WTC11 (cell line): ENCODE measurements at regions not wholly inside any gene's neighbourhood (a gene's known extent, or its start where the extent isn't known, plus 50 kb on each side); places are given as distances from the start of the nearest gene placed in this dataset.

Experiments
- ATAC-seq: fragments of 200-7000 bp; cut with Tn5 transposase; 2 replicates; pipeline ENCODE4 v1.10.0; 2021; ENCODE audit warnings: mild to moderate bottlenecking, moderate library complexity
- CTCF ChIA-PET: fragments of 300-600 bp; sonication (Branson Sonifier 250); formaldehyde crosslinking; loops from one replicate; lab custom pipeline; 2021; ENCODE audit warnings: antibody characterized with exemption; lab: Charles Lee
- POLR2A ChIA-PET: fragments of 350-600 bp; sonication (Branson Sonifier 250); formaldehyde crosslinking; loops from one replicate; lab custom pipeline; 2021; ENCODE audit warnings: antibody characterized with exemption; lab: Charles Lee
- DNase-seq: peaks from one replicate; pipeline ENCODE4 v3.0.0; 2021; ENCODE audit warnings: low spot score
- H3K27ac Mint-ChIP-seq: 2 replicates; pipeline ENCODE4 v1.8.0; 2021; ENCODE audit warnings: mixed read lengths
- H3K27me3 Mint-ChIP-seq: 2 replicates; pipeline ENCODE4 v1.8.0; 2021; ENCODE audit warnings: low read depth, mild to moderate bottlenecking, moderate library complexity, mixed read lengths
- H3K36me3 Mint-ChIP-seq: 2 replicates; pipeline ENCODE4 v1.8.0; 2021; ENCODE audit warnings: mixed read lengths
- H3K4me1 Mint-ChIP-seq: 2 replicates; pipeline ENCODE4 v1.8.0; 2022; ENCODE audit warnings: mixed read lengths
- H3K4me3 Mint-ChIP-seq: 2 replicates; pipeline ENCODE4 v1.8.0; 2021; ENCODE audit warnings: mild to moderate bottlenecking, moderate library complexity, mixed read lengths
- H3K9me3 Mint-ChIP-seq: 2 replicates; pipeline ENCODE4 v1.8.0; 2021; ENCODE audit warnings: mixed read lengths
- ARID4B ChIP-seq: sonication (generic); formaldehyde crosslinking; IDR thresholded peaks from 2 replicates; pipeline ENCODE4 v1.8.0; 2023; ENCODE audit warnings: missing genetic modification reagents, mild to moderate bottlenecking, borderline replicate concordance
- ATF3 ChIP-seq: sonication (generic); formaldehyde crosslinking; conservative IDR thresholded peaks from 2 replicates; pipeline ENCODE4 v1.8.1; 2022; ENCODE audit warnings: mild to moderate bottlenecking, missing genetic modification reagents
- E2F4 ChIP-seq: sonication (generic); formaldehyde crosslinking; IDR thresholded peaks from 2 replicates; pipeline ENCODE4 v1.8.1; 2022; ENCODE audit warnings: low read depth, mild to moderate bottlenecking, moderate library complexity, missing genetic modification reagents, borderline replicate concordance
- HMGA2 ChIP-seq: fragments of 250-450 bp; sonication (Bioruptor Pico); IDR thresholded peaks from 2 replicates; pipeline ENCODE4 v1.4.0; 2021; ENCODE audit warnings: mild to moderate bottlenecking, moderate library complexity
- JUN ChIP-seq: sonication (generic); formaldehyde crosslinking; IDR thresholded peaks from 2 replicates; pipeline ENCODE4 v1.8.0; 2023; ENCODE audit warnings: mild to moderate bottlenecking, missing genetic modification reagents
- MAX ChIP-seq: sonication (generic); formaldehyde crosslinking; IDR thresholded peaks from 2 replicates; pipeline ENCODE4 v1.8.0; 2022; ENCODE audit warnings: mild to moderate bottlenecking, missing genetic modification reagents
- NR1H2 ChIP-seq: sonication (generic); formaldehyde crosslinking; IDR thresholded peaks from 2 replicates; pipeline ENCODE4 v1.9.0; 2021; ENCODE audit warnings: mild to moderate bottlenecking, moderate library complexity, missing genetic modification reagents
- NR3C1 ChIP-seq: sonication (generic); formaldehyde crosslinking; conservative IDR thresholded peaks from 2 replicates; pipeline ENCODE4 v1.8.1; 2023; ENCODE audit warnings: low read depth, mild to moderate bottlenecking, missing genetic modification reagents
- RORB ChIP-seq: fragments of 250-450 bp; sonication (Bioruptor Pico); IDR thresholded peaks from 2 replicates; pipeline ENCODE4 v1.9.0; 2021; ENCODE audit warnings: mild to moderate bottlenecking
- ZNF138 ChIP-seq: sonication (generic); formaldehyde crosslinking; conservative IDR thresholded peaks from 2 replicates; pipeline ENCODE4 v1.8.1; 2022; ENCODE audit warnings: mild to moderate bottlenecking, moderate library complexity, missing genetic modification reagents
- ZNF532 ChIP-seq: fragments of 250-450 bp; sonication (Bioruptor Pico); IDR thresholded peaks from 2 replicates; pipeline ENCODE4 v1.9.0; 2021; ENCODE audit warnings: mild to moderate bottlenecking, borderline replicate concordance
- ZNF671 ChIP-seq: fragments of 250-450 bp; sonication (Bioruptor Pico); IDR thresholded peaks from 2 replicates; pipeline ENCODE4 v1.8.0; 2021; ENCODE audit warnings: mild to moderate bottlenecking
- TF ChIP-seq, protein P1 (sequence below): sonication (generic); formaldehyde crosslinking; IDR thresholded peaks from 2 replicates; pipeline ENCODE4 v1.8.1; 2023; ENCODE audit warnings: mild to moderate bottlenecking, missing genetic modification reagents, moderate library complexity

GRCh38 chrX:122133478-122133877 lies 1050.6 kb upstream of the GRIA3 start:
- peaks cover 15% of the 10 kb centered on the region for H3K36me3 Mint-ChIP-seq
- H3K27me3 Mint-ChIP-seq = no peaks in the 10 kb centered on the region

GRCh38 chrX:122134291-122134690 lies 1049.8 kb upstream of the GRIA3 start:
- ChIA-PET POLR2A (no interaction called here), CTCF (no interaction called here)
- peaks cover 10% of the 10 kb centered on the region for H3K36me3 Mint-ChIP-seq
- H3K9me3 Mint-ChIP-seq = peaks cover 19% of the 10 kb centered on the region
- H3K27me3 Mint-ChIP-seq = no peaks in the 10 kb centered on the region
- TF ChIP-seq ZNF671 = no peak
- no peak for TF ChIP-seq JUN
- no peak for TF ChIP-seq ZNF532
- peaks cover 3% of the 10 kb centered on the region; the same call in 1 of the 2 replicates for H3K4me1 Mint-ChIP-seq
- ATAC-seq (no peak), DNase-seq (no peak)
- no peak overlapping the region for H3K27ac Mint-ChIP-seq
- H3K4me3 Mint-ChIP-seq = no peak overlapping the region

More at GRCh38 chrX:122133478-122133877, 1050.6 kb upstream of the GRIA3 start:
- Mint-ChIP-seq H3K4me3 (no peak overlapping the region), H3K27ac (no peak overlapping the region), H3K9me3 (peaks cover 24% of the 10 kb centered on the region), H3K4me1 (peaks cover 3% of the 10 kb centered on the region; the same call in 1 of the 2 replicates)
- POLR2A ChIA-PET = no interaction called here
- TF ChIP-seq ARID4B (CRISPR knock-in tag) (no peak), ATF3 (CRISPR knock-in tag) (no peak), ZNF138 (CRISPR knock-in tag) (no peak), RORB (CRISPR knock-in tag) (no peak), E2F4 (CRISPR knock-in tag) (no peak), NR3C1 (CRISPR knock-in tag) (no peak), MAX (CRISPR knock-in tag) (no peak), NR1H2 (no peak), HMGA2 (CRISPR knock-in tag) (no peak)
- TF ChIP-seq, protein P1, sequence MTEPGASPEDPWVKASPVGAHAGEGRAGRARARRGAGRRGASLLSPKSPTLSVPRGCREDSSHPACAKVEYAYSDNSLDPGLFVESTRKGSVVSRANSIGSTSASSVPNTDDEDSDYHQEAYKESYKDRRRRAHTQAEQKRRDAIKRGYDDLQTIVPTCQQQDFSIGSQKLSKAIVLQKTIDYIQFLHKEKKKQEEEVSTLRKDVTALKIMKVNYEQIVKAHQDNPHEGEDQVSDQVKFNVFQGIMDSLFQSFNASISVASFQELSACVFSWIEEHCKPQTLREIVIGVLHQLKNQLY (CRISPR knock-in tag) = no peak
- CTCF ChIA-PET = no interaction called here
- ATAC-seq = no peak
- DNase-seq = no peak
